ENCODE measurements at regions not wholly inside any gene's neighbourhood (a gene's known extent, or its start where the extent isn't known, plus 50 kb on each side); places are given as distances from the start of the nearest gene placed in this dataset.
"Not testable (repeated sequence)": the region's sequence is repeated elsewhere in the genome, so short reads cannot be mapped to it uniquely, and the experiment has no call there.

DNA sequence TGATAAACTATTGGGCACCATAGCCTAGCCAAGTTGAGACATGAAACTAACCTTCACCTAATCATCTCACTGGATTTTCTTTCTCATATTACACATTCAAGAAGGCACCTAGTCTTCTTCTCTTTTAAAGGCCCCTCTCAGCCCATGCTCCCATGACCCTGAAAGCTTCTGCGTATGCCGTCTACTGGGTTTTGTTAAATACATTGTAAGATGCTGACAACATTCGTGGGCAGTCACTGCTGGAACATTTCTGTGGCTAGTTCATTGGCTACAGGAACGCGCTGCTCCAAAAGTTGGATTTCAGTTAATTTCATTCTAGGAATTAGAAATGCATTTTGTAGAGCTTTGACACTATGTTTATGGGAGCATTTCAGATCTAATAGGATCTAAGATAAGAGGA, 52.3 kb upstream of the CHD2 start:
- TF ChIP-seq CTCF (conservative IDR thresholded peaks at IDR 0.05; ENCODE audit: low read depth, low read length): no peak
- no peak for DNase-seq (ENCODE audit: low read depth)

GRCh38 chr15:92848464-92848851, 51.7 kb upstream of the CHD2 start:
- TF ChIP-seq CTCF (conservative IDR thresholded peaks at IDR 0.05; ENCODE audit: low read depth, low read length): no peak
- no peak overlapping the region for H3K4me3 ChIP-seq (ENCODE audit: low read length)
- no peak for DNase-seq (ENCODE audit: low read depth)

More for the DNA sequence above, 52.3 kb upstream of the CHD2 start:
- no peak overlapping the region for H3K4me3 ChIP-seq (ENCODE audit: low read length)

- TF ChIP-seq CTCF (conservative IDR thresholded peaks at IDR 0.05; ENCODE audit: low read depth, low read length): no peak
These were observed 51.1 kb upstream of the CHD2 start for GRCh38 chr15:92848852-92849598.

GRCh38 chr15:92850218-92850617, 49.9 kb upstream of the CHD2 start:
- H3K4me3 ChIP-seq (ENCODE audit: low read length); DNase-seq (ENCODE audit: low read depth): not testable (repeated sequence)

More at GRCh38 chr15:92848852-92849598, 51.1 kb upstream of the CHD2 start:
- no peak overlapping the region for H3K4me3 ChIP-seq (ENCODE audit: low read length)
- no peak for DNase-seq (ENCODE audit: low read depth)

All from retinal pigment epithelial cell (primary cell).